GM12878 (cell line): ENCODE measurements at regions not wholly inside any gene's neighbourhood (a gene's known extent, or its start where the extent isn't known, plus 50 kb on each side); places are given as distances from the start of the nearest gene placed in this dataset.

Experiments
- ATAC-seq: fragments of 200-7000 bp; cut with Tn5 transposase; 3 replicates; pipeline ENCODE4 v1.9.1; 2020; ENCODE audit warnings: mild to moderate bottlenecking, moderate library complexity
- BruUV-seq: library from RNA; stranded (reverse); fragments of 400-500 nt; replicated peaks from 2 replicates; lab custom pipeline; 2021; lab: Mats Ljungman, UMichigan
- CTCF ChIA-PET: fragments of 300-600 bp; sonication (Branson Sonifier 250); formaldehyde crosslinking; extraction: SDS; loops from one replicate; lab custom pipeline; 2021; ENCODE audit warnings: inconsistent platforms; lab: Yijun Ruan, JAX
- POLR2A ChIA-PET: fragments of 350-600 bp; formaldehyde crosslinking; extraction: SDS; loops from one replicate; lab custom pipeline; 2021; ENCODE audit warnings: inconsistent platforms; lab: Charles Lee
- RAD21 ChIA-PET: fragments of 300-600 bp; sonication (Branson Sonifier 250); formaldehyde crosslinking; loops from one replicate; lab custom pipeline; 2023; ENCODE audit warnings: antibody characterized with exemption; ENCODE audit not compliant: unreplicated experiment; lab: Charles Lee
- SMC1A ChIA-PET: fragments of 300-600 bp; sonication (Branson Sonifier 250); formaldehyde crosslinking; loops from one replicate; lab custom pipeline; 2023; ENCODE audit not compliant: unreplicated experiment, uncharacterized antibody; lab: Charles Lee
- DNase-seq: peaks from one replicate; pipeline ENCODE4 v3.0.0-alpha.2; 2011; ENCODE audit warnings: low read depth, low spot score
- FAIRE-seq: peaks from 3 replicates; lab custom pipeline; 2011; peaks lifted over from hg19 to GRCh38; lab: Jason Lieb, UNC
- H2AFZ ChIP-seq: 2 replicates; pipeline ENCODE4 v1.6.0; 2011; ENCODE audit warnings: low read depth, low read length, control low read depth; ENCODE audit not compliant: control insufficient read depth
- H3K27ac ChIP-seq: 2 replicates; pipeline ENCODE4 v1.5.1; 2011; ENCODE audit warnings: control low read depth; ENCODE audit not compliant: control insufficient read depth, insufficient read depth
- H3K27me3 ChIP-seq, 2 experiments: replicated peaks in 1 of 2; 2 replicates each; pipeline versions ENCODE4 v1.6.0 to v1.6.1; 2011; ENCODE audit warnings: low read length in 1 of 2; ENCODE audit not compliant: control insufficient read depth in 2 of 2, insufficient read depth in 2 of 2
- H3K36me3 ChIP-seq, 2 experiments: 2 replicates each; pipeline ENCODE4 v1.5.1; 2011; ENCODE audit warnings: low read length in 1 of 2; ENCODE audit not compliant: control insufficient read depth in 2 of 2, insufficient read depth in 2 of 2
- H3K4me1 ChIP-seq: 2 replicates; pipeline ENCODE4 v1.6.1; 2011; ENCODE audit warnings: mild to moderate bottlenecking, low read length, moderate library complexity, mixed read lengths; ENCODE audit not compliant: control insufficient read depth, insufficient read depth
- H3K4me2 ChIP-seq: 2 replicates; pipeline ENCODE4 v1.6.0; 2011; ENCODE audit warnings: control low read depth; ENCODE audit not compliant: control insufficient read depth, insufficient read depth
- H3K4me3 ChIP-seq: fragments of 200-600 bp; sonication (generic); 2 replicates; pipeline ENCODE4 v1.5.1; 2016
- H3K79me2 ChIP-seq: 2 replicates; pipeline ENCODE4 v1.6.0; 2011; ENCODE audit warnings: low read length; ENCODE audit not compliant: control insufficient read depth, insufficient read depth
- H3K9ac ChIP-seq: 2 replicates; pipeline ENCODE4 v1.8.0; 2011; ENCODE audit warnings: low read length, control low read depth, mixed read lengths; ENCODE audit not compliant: control insufficient read depth, insufficient read depth
- H3K9me3 ChIP-seq: replicated peaks from 3 replicates; pipeline ENCODE4 v1.5.1; 2011; ENCODE audit warnings: mild to moderate bottlenecking, low read length; ENCODE audit not compliant: control insufficient read depth, insufficient read depth
- H4K20me1 ChIP-seq: 2 replicates; pipeline ENCODE4 v1.6.0; 2011; ENCODE audit not compliant: control insufficient read depth, insufficient read depth
- BCL11A ChIP-seq: IDR thresholded peaks from 2 replicates; pipeline ENCODE4 v1.6.1; 2011; ENCODE audit warnings: low read depth, low read length
- BHLHE40 ChIP-seq, 2 experiments: fragments of 450-650 bp in 1 of 2; IDR thresholded peaks; 2 replicates each; pipeline ENCODE4 v1.6.1; 2011 to 2017; ENCODE audit warnings: low read depth in 2 of 2, borderline replicate concordance in 1 of 2, improper control_type of control experiment in 1 of 2, low read length in 1 of 2, mild to moderate bottlenecking in 1 of 2
- EED ChIP-seq: sonication (generic); IDR thresholded peaks from 2 replicates; pipeline ENCODE4 v1.6.1; 2016; ENCODE audit warnings: antibody characterized with exemption, low read depth
- IRF4 ChIP-seq: IDR thresholded peaks from 2 replicates; pipeline ENCODE4 v1.6.1; 2011; ENCODE audit warnings: low read depth, low read length
- LARP7 ChIP-seq: fragments of 450-650 bp; IDR thresholded peaks from 2 replicates; pipeline ENCODE4 v1.6.1; 2017; ENCODE audit warnings: mild to moderate bottlenecking
- NFIC ChIP-seq: IDR thresholded peaks from 2 replicates; pipeline ENCODE4 v1.6.1; 2012; ENCODE audit warnings: low read depth, mild to moderate bottlenecking, inconsistent platforms, low read length, moderate library complexity
- NKRF ChIP-seq: fragments of 450-650 bp; conservative IDR thresholded peaks from 2 replicates; pipeline ENCODE4 v1.6.1; 2017; ENCODE audit warnings: mild to moderate bottlenecking, moderate library complexity
- NR2F1 ChIP-seq: fragments of 450-650 bp; conservative IDR thresholded peaks from 2 replicates; pipeline ENCODE4 v1.6.1; 2017; ENCODE audit warnings: mild to moderate bottlenecking
- PAX5 ChIP-seq: IDR thresholded peaks from 2 replicates; pipeline ENCODE4 v1.6.1; 2011; ENCODE audit warnings: low read depth, low read length, borderline replicate concordance
- POLR2A ChIP-seq: IDR thresholded peaks from 2 replicates; pipeline ENCODE4 v1.6.1; 2011; ENCODE audit warnings: low read depth, mild to moderate bottlenecking, low read length
- POLR2AphosphoS5 ChIP-seq: IDR thresholded peaks from 2 replicates; pipeline ENCODE4 v1.6.1; 2011; ENCODE audit warnings: mild to moderate bottlenecking, low read length, inconsistent platforms
- RAD51 ChIP-seq: fragments of 450-650 bp; IDR thresholded peaks from 2 replicates; pipeline ENCODE4 v1.6.1; 2016; ENCODE audit warnings: moderate library complexity, mild to moderate bottlenecking, inconsistent platforms
- RELB ChIP-seq: fragments of 450-650 bp; IDR thresholded peaks from 2 replicates; pipeline ENCODE4 v1.6.1; 2017; ENCODE audit warnings: low read depth, mild to moderate bottlenecking, moderate library complexity
- SMC3 ChIP-seq: IDR thresholded peaks from 2 replicates; pipeline ENCODE4 v1.6.1; 2011; ENCODE audit warnings: low read length, improper control_type of control experiment, borderline replicate concordance
- SREBF2 ChIP-seq: IDR thresholded peaks from 2 replicates; pipeline ENCODE4 v1.6.1; 2012; ENCODE audit warnings: mild to moderate bottlenecking, low read length
- TBL1XR1 ChIP-seq: IDR thresholded peaks from 2 replicates; pipeline ENCODE4 v1.6.1; 2012; ENCODE audit warnings: low read depth, low read length, improper control_type of control experiment
- USF1 ChIP-seq: IDR thresholded peaks from 2 replicates; pipeline ENCODE4 v1.6.1; 2011; ENCODE audit warnings: borderline replicate concordance, low read depth, mild to moderate bottlenecking, moderate library complexity, mixed read lengths, low read length; ENCODE audit not compliant: insufficient read depth; ENCODE audit errors: extremely low read length
- USF2 ChIP-seq: IDR thresholded peaks from 2 replicates; pipeline ENCODE4 v1.6.1; 2011; ENCODE audit warnings: low read depth, low read length, improper control_type of control experiment, borderline replicate concordance
- WGBS: methylation state at CpG from one replicate; pipeline ENCODE4 v1.1.6; 2016; ENCODE audit warnings: low lambda C conversion rate; ENCODE audit not compliant: insufficient replicate concordance, insufficient coverage; ENCODE audit errors: missing lambda C conversion rate; 5-methylcytosine and 5-hydroxymethylcytosine counted together
- in situ Hi-C: fragments of 300-500 bp; cut with MboI; formaldehyde crosslinking; loops from 9 replicates; pipeline ENCODE4 v1.14.3; 2018; ENCODE audit warnings: mixed read lengths
- intact Hi-C: fragments of 100-400 bp; cut with micrococcal nuclease; formaldehyde crosslinking; loops from one replicate; pipeline ENCODE4 v1.14.2; 2022; ENCODE audit not compliant: unreplicated experiment

- Histone ChIP-seq H3K27me3 (no peaks in the 10 kb centered on the region; a peak in 1 of 4 replicates), H3K36me3 (no peaks in the 10 kb centered on the region), H3K9me3 (no peaks in the 10 kb centered on the region), H3K4me1 (no peaks in the 10 kb centered on the region), H3K4me2 (no peak overlapping the region), H3K27ac (no peak overlapping the region), H3K9ac (no peak overlapping the region), H4K20me1 (no peaks in the 10 kb centered on the region), H2AFZ (no peak overlapping the region), H3K79me2 (no peaks in the 10 kb centered on the region), H3K4me3 (no peak overlapping the region)
- ChIA-PET CTCF (no interaction called here), SMC1A (no interaction called here), POLR2A (no interaction called here), RAD21 (no interaction called here)
- TF ChIP-seq PAX5 (no peak), USF2 (no peak), SREBF2 (no peak), LARP7 (no peak), BCL11A (no peak), BHLHE40 (IDR thresholded peaks at IDR 0.05; ENCODE audit: borderline replicate concordance in 1 of 2, low read depth in 2 of 2, low read length in 1 of 2) (no peak), USF1 (no peak), EED (no peak), RAD51 (no peak), NR2F1 (no peak), IRF4 (no peak), POLR2AphosphoS5 (no peak), POLR2A (no peak), NKRF (no peak), SMC3 (no peak), TBL1XR1 (no peak), RELB (no peak), NFIC (no peak)
- WGBS = 39% methylated on average over 3 of the region's 3 CpGs
- no TSS peak for BruUV-seq
- no peak for DNase-seq
- intact Hi-C loops (no loop called here), in situ Hi-C loops (no loop called here)
- no peak for ATAC-seq
- FAIRE-seq = no peak
Observed at GRCh38 chr1:157457279-157457678, 95.0 kb downstream of the FCRL5 start.
